GM21423 (cell line): ENCODE measurements at regions not wholly inside any gene's neighbourhood (a gene's known extent, or its start where the extent isn't known, plus 50 kb on each side); places are given as distances from the start of the nearest gene placed in this dataset.
"Not testable (repeated sequence)": the region's sequence is repeated elsewhere in the genome, so short reads cannot be mapped to it uniquely, and the experiment has no call there.

Experiments
- ATAC-seq: cut with Tn5 transposase; IDR thresholded peaks from one replicate; pipeline ENCODE4 v1.9.1; 2021; ENCODE audit warnings: mild to moderate bottlenecking, moderate library complexity; ENCODE audit not compliant: unreplicated experiment

DNA sequence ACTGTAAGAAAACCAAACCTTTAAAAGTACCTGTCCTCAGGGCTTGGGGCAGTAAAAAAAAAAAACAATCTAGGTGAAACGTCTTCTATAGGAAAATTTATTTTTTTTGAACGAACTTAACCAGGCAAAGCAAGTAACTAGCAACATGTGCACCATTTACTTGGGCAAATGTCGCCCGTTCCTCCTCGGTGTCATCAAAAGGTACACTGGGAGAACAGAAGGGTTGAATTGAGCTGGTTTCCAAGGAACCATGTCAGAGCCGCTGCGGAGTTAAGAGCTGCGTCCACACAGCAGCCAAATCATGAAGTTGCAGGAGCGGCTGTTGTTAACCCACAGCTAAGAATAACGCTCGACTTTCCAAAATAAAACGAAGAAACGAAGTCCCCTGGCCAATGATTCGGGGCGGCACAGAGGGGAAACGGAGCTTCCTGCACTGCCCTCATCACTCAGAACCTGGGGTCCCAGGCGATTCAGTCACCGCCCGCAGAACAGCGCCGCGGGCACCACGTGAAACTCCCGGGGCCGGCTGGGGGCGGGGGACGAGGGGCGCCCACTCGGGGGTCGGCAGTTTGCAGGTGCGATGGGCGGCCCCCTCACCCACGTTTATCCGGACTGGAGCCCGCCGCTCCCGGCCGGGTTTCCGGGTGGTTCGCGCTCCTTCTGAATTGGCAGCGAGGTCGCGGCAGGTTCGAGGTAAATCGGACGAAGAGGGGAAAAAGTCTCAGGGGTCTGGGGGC, 53.6 kb upstream of the PLGLB1 start:
- peak; percentile 7 for ATAC-seq

DNA sequence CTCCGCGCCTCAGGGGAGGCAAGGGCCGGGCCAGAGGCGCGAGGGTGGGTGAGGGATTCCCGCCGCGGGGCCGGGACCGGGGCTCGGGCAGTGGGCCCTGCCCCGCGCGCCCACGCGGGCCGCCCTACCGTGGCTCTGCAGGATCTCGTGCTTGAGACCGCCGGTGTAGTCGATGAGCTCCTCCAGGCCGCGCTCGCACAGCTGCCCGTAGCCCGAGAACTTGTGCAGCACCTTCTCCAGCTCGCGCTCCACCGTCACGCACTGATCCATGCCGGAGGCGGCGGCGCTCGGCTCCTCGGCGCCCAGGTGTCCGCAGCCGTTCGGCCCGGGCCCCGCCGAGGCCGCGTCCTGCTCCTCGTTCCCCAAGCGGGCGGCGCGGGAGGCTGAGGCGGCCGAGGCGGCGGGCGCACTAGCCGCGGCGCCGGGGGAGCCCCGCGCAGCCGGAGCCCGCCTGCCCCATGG, 54.2 kb upstream of the PLGLB1 start:
- ATAC-seq, result peak; percentile 30

DNA sequence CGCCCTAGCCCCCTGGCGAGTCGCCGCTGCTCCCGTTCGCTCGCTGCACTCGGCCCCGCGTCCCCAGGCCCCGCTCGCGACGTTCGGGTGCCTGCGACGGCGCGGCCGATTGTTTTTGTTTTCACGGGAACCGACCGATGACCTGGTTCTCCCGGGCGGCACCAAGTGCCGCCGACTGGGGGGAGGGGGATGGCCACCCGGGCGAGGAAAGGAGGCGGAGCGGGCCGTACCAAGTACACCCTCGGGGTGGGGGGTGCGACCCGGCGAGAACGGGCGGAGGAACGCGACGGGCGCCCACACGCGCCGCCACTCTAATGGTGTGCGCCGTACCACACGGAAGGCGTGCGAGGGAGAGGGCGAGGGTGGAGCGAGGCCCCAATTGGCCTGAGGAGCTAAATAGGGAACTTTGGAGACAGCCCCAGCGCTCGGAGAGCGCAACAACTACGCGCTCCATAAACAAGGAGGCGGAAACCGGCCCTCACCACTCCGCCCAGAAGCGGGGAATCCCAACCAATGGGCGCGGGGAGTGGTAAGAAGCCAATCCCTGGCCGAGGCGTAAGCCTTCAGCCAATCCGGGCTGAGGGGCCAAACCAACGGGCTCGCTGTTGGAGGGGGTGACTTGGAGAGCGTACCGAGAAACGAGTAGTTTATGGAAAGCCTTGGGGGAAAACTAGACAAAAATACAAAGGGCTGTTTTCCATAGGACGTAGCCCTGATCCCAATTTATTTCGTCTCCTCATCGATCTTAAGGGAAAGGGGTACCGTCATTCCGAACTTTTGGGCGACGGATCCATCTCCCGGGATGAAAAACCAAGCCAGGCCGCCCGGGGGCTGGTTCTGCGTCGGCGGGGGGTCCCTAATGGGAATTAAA, 54.8 kb upstream of the PLGLB1 start:
- ATAC-seq, result peak; percentile 90

DNA sequence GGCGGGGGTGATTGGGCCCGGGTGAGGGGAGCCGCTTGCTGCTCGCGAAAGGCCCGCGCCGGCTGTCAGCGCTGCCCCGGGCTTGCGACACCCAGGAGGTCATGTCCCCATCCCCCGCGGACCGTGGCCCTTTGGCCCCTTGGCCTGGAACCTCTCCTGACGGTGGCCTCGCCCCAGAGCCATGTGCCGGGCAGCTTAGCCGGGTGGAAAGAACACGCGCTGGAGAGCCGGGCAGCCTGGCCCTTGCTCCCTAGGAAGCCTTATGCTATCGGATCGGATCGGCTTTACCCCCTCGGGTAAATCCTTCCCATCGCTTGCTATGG, 55.4 kb upstream of the PLGLB1 start:
- ATAC-seq, result peak; percentile 6

DNA sequence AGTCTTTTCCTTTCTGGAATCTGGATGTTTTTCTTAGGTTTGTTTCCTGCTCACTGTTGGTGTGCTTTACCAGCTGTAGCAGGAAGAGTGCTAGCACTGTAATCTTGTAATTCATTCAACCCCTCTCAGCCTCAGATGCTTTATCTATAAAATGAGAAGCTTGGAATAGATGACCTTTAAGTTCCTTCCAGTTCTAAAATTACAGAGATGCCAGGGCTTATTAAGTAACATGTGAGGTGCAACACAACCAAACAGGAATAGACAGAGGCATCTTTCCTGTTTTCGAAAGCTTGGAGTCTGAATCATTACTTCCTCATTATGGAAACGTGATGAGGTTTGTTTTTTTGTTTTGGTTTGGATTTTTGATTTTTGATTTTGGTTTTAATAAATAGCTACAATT, 60.1 kb upstream of the PLGLB1 start:
- ATAC-seq, result not testable (repeated sequence)

DNA sequence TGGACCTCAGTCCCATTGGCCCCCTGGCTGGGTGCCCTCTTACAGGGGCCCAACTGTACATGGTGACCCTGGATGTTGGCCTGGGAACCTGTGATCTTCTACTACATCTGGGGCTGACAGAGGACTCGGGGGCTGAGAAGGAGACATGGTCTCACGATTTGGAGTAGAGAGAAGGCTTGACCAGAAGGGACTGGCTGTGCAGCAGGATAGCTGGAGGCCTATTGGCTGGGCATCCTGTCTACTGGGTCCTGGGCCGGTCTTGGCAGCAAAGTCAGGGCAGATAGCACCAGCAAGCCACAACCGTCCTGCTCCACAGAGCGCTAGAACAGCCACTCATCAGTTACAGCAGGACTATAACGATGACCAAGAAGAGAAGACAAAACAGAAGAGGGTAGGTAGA, 66.4 kb upstream of the PLGLB1 start:
- ATAC-seq, result not testable (repeated sequence)

DNA sequence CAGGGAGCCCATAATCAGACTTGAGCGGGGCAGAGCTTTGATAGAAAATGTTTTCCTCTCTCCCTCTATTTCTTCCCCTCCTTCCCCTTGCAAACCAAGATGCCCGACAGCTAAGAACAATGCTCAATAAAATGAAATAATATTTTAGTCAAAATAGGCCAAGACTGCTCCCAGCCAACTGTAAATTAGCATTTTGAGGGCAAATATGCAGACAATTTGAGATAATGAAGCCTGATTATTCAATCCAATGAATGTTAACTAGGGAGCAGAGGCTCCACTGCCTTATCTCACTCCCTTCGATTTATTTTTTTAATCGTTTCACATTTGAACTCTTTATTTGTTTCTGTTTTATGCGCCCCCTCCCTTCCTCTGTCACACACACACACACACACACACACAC, 67.8 kb upstream of the PLGLB1 start:
- ATAC-seq, result not testable (repeated sequence)

DNA sequence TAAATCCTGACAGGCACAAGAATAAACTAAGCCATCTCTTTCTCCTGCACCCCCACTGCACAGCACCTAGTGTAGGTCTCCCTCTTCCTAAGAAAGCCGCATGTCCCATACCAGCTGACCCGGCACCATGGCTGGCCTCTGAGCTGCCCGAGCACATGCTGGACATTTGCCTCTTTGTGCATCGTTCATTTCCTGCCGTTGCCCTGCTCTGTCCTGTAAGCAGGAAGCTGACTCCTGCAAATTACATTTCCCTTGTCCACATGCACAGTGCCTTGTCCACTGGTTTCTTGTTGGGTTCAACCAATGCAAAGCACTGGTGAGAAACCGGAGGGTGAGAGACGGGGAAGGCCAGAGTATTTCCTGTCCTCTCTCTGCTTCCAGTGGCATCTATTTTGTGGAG, 71.6 kb upstream of the PLGLB1 start:
- not testable (repeated sequence) for ATAC-seq

DNA sequence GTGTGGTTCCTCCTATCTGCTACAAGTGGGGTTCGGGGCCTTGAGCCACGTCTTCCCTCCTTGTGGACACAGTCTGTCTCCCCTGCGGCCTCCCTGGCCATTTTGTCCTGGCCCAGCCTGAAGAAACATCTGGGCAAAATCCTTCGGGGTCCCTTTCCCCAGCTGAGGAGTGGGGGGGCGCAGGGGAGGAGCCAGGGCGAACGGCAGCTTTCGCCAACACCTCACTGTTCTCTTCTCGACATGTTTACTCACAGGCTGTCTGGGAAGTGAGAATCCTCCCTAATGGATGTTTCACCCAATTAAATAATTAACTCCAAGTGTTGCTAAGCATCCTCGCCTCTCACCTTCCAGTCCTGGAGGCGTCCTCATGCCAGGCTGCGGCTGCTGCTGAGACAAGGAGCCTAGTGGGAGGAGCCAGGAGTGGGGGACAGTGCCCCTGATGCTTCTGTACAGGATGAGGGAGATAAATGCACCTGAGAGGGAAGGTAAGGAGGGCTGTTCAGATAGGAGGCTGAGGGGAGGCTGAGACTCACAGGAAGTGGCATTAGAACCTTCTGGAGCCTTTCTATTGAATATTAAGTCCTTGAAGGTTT, 72.4 kb upstream of the PLGLB1 start:
- not testable (repeated sequence) for ATAC-seq

DNA sequence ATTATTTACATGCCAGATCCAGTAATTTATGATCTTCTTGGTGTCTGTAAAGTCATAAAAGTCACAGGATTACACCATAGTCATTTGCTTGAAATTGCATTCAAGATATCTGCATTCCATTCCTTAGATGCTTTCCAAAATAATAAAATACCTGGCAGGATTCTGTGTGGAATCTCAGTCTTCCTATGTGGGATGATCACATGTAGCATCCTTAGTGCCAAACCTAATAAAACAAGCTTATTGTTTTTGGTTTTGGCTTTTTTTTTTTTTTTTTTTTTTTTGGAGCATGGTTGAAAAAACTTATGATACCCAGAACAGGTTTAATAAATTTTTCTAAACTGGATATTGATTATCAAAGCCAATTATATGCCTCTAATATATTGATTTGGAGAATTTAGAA, 74.2 kb upstream of the PLGLB1 start:
- ATAC-seq, result not testable (repeated sequence)

DNA sequence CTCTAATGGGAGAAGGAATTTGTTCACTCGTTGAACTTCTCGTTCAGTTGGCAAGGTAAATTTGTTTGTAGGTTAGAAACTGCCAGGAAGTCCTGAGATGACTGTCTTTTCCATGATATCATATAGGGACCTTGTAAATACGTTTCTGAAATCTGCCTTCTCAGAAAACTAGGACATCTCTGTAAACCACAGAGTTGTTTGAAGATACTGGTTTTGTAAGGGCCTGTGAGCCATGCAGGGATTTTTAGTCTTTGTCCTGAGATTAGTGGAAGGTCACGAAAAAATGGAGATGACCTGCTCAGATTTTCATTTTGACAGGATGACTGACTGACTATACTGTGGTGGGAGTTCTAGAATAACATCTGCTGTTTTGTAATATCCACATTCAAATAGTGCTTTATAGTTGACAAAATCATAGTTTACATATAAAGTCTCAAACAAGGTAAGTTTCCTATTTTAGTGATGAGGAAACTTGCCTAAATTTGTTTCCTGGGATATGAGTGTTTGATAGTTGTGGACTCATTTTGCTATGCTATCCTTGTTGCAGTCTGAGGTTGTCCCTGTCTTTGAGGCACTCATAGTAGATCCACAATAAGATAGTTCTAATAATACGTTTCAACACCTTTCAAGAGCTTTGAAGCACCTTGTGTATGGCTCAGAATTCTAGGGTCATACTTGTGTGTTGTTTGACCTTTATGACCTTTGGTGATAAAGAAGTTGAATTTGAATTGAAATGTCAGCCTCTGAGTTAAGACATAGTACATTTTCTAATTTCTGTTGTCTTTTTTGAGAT, 107.3 kb upstream of the PLGLB1 start:
- ATAC-seq, result not testable (repeated sequence)

DNA sequence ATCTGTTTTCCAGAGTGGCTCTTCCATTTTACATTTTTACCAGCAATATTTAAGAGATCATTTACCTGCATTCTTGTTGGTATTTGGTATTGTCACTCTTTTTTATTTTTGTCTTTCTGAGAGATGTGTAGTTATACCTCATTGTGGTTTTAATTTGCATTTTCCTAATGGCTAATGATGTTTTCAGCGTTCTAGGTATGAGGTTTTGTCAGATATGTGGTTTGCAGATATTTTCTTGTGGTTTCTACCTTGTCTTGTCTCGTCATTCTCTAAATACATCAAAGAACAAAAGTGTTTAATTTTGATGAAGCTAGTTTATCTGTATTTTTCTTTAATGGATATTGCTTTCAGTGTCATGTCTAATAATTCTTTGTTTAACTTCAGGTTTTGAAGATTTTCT, 110.9 kb upstream of the PLGLB1 start:
- ATAC-seq, result not testable (repeated sequence)

DNA sequence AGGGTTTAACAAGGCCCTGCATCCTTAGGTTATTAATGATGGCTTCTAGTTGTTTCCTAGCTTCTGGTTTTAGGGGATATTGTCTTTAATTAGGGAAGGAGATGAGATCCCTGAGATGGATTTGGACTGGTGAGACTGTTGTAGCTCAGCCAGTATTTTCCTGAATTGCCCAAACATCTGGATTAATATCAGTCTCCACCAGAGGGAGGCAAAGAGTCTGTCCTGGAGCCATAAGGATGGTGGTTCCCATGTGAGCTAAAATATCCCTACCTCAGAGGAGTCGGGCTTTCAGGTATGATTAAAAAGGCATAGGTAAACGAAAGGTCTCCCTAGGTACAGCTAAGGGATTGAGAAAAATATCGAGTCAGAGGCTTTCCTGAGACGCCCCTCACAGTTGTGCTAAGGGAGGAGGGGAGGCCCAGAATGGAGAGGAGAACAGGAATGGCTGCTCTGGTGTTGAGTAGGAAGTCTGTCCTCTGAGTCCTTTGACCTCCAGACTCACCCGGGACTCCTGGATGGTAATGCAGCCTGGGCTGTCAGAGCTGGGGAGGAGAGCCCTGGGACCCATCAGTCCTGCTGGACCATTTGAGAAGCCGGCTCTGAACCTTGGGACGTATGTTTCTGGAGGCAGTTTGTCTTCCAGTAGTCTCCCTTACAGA, 130.3 kb upstream of the PLGLB1 start:
- not testable (repeated sequence) for ATAC-seq

DNA sequence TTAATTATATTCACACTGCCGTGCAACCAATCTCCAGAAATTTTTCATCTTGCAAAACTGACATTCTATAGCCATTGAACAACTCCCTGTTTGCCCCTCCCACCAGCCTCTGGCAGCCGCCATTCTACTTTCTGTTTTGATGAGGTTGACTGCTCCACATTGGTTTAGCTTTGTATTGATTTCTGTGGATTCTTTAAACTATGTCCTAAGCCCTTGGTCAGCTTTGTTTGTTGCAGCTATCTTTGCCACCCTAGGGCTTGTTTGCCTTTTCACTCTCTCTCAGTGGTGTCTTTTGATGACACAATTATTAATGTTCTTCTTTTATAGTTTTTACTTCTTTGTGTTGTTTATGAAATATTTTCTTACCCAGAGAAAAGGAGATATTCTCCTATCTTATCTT, 152.8 kb upstream of the PLGLB1 start:
- ATAC-seq, result not testable (repeated sequence)

DNA sequence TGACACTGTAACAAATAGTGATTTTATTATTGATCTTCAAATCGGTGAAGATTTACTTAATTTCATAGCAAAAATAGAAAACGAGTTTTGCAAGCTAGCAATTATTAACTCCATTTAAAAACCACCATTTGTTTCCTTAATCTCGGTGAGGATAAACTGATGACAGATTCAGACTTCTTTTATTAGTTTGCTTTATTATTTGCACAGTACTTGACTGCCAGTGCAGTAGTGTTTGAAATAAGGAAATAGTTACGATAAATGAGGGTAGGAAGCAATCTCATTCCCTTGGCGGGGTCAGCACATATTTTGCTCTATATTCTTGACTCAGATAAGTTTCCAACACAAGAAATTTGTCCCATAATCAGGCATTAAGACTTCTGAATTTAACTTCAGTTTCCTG, 161.7 kb upstream of the PLGLB1 start:
- ATAC-seq, result not testable (repeated sequence)

DNA sequence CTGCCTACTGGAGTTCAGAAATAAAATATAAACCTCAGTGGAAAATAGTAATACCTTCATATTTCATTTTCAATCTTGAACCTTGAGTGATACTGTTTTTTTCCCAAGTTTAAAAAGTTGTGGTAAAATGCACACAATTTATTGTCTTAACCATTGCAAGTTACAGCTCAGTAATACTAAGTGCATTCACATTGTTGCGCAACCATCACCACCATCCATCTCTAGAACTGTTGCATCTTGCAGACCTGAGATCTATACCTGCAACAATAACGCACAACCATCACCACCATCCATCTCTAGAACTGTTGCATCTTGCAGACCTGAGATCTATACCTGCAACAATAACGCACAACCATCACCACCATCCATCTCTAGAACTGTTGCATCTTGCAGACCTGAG, 162.6 kb upstream of the PLGLB1 start:
- ATAC-seq, result not testable (repeated sequence)

DNA sequence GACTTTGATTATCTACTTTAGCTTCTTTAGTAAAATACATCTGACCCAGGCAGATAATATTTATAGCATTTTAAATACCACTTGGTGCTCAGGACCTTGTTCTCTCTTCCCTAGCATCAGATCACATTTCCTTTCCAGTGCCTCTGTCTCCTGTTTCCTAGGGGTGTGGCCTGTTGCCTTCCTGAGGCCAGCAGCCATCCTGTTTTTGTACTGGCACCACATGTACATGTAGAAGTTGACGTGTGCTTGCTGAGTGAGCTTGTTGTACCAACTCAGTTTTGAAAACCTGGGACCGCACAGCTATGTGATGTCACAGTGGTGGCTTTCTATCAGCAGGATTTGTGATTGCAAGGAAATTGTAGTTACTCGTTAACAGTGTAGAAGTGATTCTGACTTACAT, 167.6 kb upstream of the PLGLB1 start:
- ATAC-seq, result not testable (repeated sequence)

DNA sequence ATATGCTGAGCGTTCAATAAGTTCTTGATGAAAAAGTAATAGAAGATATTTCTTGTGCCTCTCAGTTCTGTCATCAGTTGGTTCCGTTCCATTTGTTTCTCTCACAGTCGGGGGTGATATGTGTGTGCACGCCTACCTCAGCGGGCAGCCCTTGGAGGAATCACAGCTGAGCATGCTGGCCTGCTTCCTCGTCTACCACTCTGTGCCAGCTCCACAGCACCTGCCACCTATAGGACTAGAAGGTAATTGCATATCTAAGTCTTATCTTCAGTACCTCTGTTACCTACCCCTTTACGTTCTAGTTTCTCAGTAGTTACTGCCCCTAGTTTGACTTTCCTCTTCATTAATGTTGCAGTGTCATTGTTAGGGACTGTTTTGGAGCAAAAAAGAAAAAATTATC, 171.7 kb upstream of the PLGLB1 start:
- ATAC-seq, result not testable (repeated sequence)

DNA sequence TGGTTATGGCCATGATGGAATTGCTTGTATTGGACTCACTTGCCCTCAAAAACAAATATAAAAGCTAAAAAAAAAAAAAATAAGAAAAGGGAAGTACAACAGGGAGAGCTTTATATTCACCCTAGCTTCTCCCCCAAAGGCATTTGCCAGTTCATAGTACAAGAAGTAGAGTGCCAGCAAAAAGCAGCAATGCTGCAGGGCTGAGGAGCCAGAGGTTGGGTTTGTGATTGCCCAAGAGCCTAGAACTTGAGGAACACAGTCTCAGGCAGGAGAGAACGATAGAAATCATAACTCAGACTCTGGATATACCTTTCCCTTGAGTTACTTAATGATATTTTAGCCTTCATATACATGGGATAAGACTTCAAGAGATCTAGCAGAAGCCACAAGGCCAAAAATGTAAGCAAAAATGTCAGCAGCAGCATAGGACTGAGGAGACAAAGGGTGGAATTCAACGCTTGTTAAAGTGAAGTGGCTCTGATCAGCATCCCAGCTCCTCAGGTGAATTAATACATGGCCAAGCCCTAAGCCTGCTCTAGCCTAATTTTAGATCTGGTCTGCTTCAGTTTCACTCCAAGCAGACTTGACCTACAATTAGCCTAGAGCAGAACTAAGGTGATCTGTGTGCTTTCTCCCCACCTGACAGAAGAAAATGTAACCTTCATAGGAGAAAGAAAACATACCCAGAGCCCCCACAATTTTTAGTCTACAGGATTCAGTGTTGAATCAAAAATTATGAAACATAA, 172.8 kb upstream of the PLGLB1 start:
- ATAC-seq, result not testable (repeated sequence)
